ENCODE measurements at regions not wholly inside any gene's neighbourhood (a gene's known extent, or its start where the extent isn't known, plus 50 kb on each side); places are given as distances from the start of the nearest gene placed in this dataset.

GRCh38 chr1:164380893-164381292 lies 178.1 kb upstream of the PBX1 start:
- TF ChIP-seq RAD21 (IDR thresholded peaks at IDR 0.05; ENCODE audit: low read length) = no peak
- no peak for TF ChIP-seq EP300 (IDR thresholded peaks at IDR 0.05; ENCODE audit: borderline replicate concordance in 1 of 2, low read depth in 1 of 2, low read length in 1 of 2)
- no peak for TF ChIP-seq TCF12 (IDR thresholded peaks at IDR 0.05)
- no peak for TF ChIP-seq USF2 (IDR thresholded peaks at IDR 0.05; ENCODE audit: borderline replicate concordance, low read depth, low read length)
- TF ChIP-seq, protein P1, sequence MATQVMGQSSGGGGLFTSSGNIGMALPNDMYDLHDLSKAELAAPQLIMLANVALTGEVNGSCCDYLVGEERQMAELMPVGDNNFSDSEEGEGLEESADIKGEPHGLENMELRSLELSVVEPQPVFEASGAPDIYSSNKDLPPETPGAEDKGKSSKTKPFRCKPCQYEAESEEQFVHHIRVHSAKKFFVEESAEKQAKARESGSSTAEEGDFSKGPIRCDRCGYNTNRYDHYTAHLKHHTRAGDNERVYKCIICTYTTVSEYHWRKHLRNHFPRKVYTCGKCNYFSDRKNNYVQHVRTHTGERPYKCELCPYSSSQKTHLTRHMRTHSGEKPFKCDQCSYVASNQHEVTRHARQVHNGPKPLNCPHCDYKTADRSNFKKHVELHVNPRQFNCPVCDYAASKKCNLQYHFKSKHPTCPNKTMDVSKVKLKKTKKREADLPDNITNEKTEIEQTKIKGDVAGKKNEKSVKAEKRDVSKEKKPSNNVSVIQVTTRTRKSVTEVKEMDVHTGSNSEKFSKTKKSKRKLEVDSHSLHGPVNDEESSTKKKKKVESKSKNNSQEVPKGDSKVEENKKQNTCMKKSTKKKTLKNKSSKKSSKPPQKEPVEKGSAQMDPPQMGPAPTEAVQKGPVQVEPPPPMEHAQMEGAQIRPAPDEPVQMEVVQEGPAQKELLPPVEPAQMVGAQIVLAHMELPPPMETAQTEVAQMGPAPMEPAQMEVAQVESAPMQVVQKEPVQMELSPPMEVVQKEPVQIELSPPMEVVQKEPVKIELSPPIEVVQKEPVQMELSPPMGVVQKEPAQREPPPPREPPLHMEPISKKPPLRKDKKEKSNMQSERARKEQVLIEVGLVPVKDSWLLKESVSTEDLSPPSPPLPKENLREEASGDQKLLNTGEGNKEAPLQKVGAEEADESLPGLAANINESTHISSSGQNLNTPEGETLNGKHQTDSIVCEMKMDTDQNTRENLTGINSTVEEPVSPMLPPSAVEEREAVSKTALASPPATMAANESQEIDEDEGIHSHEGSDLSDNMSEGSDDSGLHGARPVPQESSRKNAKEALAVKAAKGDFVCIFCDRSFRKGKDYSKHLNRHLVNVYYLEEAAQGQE (IDR thresholded peaks at IDR 0.05; ENCODE audit: low read depth, low read length) = no peak
- TF ChIP-seq CTCF (IDR thresholded peaks at IDR 0.05) = no peak
- no peak for TF ChIP-seq TAF1 (IDR thresholded peaks at IDR 0.05; ENCODE audit: borderline replicate concordance, low read depth, low read length)
- TF ChIP-seq SIN3A (IDR thresholded peaks at IDR 0.05; ENCODE audit: borderline replicate concordance, low read depth, low read length) = no peak
- TF ChIP-seq FOXM1 (IDR thresholded peaks at IDR 0.05; ENCODE audit: low read depth) = no peak
- no peak for TF ChIP-seq RCOR1 (IDR thresholded peaks at IDR 0.05; ENCODE audit: low read length)

All from SK-N-SH (cell line).